GM19023 (cell line): ENCODE measurements at regions not wholly inside any gene's neighbourhood (a gene's known extent, or its start where the extent isn't known, plus 50 kb on each side); places are given as distances from the start of the nearest gene placed in this dataset.
"Not testable (repeated sequence)": the region's sequence is repeated elsewhere in the genome, so short reads cannot be mapped to it uniquely, and the experiment has no call there.

Experiments
- ATAC-seq: cut with Tn5 transposase; IDR thresholded peaks from one replicate; pipeline ENCODE4 v1.9.1; 2021; ENCODE audit warnings: mild to moderate bottlenecking, moderate library complexity; ENCODE audit not compliant: unreplicated experiment

GRCh38 chr2:101645886-101646285 is 51.6 kb upstream of the MAP4K4 start:
- not testable (repeated sequence) for ATAC-seq

- ATAC-seq, result no peak
Measured at GRCh38 chr2:101644842-101645383, 52.6 kb upstream of the MAP4K4 start.

DNA sequence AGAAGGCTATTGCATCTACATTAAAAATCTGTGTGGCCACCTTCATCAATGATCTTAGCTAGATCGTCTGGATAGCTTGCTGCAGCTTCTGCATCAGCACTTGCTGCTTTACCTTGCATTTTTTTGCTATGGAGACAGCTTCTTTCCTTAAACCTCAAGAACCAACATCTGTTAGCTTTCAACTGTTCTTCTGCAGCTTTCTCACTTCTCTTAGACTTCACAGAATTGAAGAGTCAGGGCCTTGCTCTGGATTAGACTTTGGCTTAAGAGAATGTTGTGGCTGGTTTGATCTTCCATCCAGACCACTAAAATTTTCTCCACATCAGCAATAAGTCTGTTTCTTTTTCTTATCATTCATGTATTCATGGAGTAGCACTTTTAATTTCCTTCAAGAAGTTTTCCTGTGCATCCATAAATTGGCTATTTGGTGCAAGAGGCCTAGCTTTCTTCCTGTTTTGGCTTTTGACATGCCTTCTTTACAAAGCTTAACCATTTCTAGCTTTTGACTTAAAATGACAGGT is 54.4 kb upstream of the MAP4K4 start:
- no peak for ATAC-seq

DNA sequence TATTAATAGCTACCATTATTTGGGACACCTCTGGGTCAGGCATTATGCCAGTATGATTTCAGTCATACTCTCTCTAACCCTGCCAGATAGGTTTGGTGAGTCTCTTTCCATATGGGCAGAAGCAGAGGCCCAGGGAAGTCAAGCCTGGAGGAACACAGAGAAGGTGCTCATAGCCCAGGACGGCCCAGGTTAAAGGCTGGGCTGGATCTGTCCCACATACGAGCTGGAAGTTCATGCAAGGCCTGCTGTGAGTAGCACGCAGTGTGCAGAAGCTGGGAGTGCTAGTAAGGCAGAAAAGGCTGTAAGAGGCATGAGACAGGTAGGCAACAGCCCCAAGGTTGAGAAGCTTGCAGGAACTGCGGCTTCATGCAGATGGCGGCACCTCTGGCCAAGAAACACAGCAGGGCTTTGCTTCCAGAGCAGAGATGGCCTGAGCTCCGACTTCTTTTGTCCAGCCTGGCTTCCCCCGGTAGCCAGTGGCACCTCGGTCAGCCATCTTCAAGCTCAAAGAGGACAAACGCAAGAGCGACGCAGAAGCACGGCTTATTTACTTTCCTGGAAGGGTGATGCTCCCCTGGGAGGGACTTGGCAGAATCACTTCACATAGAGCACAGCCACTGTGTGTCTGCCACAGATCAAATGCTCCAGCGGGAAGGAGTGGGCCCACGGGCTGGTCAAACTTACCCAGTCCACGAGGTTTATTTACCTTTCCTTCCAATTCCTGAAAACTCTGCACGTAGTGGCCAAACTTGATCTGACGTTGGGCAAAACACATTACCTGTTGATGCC is 58.5 kb upstream of the MAP4K4 start:
- no peak for ATAC-seq

DNA sequence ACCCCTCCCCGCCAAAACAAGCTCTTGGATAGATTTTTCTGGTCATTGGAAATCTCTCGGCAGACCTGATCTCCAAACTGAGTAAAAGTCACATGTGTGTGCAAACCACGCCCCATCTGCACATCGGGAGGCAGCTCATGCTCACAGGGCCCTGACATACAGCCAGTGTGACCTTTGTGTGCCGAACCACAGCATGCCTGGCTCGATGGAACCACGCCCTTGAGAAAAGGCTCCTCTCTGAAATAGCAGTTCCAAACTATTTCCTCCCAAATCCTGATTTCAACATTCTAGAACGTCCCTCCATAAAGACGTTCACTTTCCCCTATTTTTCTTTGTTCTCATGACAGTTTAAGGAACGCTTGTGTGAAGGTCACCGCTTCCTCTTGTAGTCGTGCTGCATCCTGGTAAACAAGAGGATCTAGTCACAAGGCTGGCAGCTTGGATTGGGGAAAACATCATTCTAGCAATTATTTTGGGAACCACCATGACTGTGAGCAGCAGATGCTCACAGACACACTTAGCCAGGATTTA is 59.3 kb upstream of the MAP4K4 start:
- ATAC-seq, result no peak

GRCh38 chr2:101630224-101630949 is 67.1 kb upstream of the MAP4K4 start:
- no peak for ATAC-seq

DNA sequence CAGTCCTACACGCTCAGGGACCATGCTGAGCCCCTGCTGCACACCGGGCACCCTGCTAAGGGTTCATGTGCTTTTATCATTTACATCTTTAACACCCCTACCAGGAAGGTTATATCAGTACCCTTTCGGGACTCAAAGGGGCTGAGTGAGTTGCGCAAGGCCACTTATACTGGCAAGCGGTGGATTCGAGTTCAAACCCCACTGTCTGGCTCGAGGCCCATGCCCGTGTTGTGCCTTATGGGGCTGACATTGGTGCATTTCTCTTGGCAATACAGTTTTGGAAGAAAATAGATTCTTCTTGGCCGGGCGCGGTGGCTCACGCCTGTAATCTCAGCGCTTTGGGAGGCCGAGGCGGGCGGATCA is 69.5 kb upstream of the MAP4K4 start:
- ATAC-seq, result no peak

DNA sequence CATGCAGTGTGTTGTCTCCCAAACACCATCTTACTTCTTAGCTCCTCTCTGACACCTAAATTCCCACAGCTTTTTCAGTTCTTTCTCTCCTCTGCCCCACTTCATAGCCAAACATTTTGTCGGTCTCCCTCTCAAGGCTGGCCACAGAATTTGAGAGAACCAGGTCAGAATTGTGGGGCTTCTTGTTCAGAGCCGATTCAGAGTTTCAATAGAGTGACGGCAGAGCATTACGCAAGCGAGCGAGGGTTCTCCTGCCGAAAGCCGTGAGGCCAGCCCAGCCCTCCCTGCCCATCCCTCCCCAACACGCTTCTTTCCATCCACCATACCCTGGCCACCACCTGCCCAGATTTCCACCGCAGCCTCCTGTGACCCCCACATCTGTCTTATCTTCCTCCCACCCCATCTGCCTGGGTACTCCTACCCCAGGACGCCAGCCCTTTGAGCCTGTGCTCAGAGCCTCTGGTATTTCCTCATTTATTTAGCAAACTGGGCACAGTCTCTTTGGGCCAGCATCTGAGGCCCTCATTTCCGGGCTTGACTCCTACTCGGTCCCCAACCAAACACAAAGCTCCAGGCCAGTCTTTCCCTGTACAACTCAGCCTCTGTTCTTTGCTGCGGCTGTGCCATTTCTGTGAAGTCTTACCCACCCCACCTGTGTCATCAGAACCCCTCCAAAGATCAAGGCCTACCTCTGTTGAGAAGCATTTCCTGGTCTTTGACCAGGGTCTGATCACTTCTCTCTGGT is 70.0 kb upstream of the MAP4K4 start:
- no peak for ATAC-seq

DNA sequence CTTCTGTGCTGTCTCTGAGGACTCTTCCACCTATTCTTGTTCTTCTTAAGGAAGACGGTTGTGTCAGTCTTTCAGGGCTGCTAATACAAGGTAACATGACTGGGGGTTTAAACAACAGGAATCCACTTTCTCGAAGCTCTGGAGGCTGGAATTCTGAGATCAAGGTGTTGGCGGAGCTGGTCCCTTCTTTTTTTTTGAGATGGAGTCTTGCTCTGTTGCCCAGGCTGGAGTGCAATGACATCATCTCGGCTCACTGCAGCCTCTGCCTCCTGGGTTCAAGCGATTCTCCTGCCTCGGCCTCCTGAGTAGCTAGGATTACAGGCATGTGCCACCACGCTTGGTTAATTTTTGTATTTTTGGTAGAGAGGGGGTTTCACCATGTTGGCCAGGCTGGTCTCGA is 71.7 kb upstream of the MAP4K4 start:
- ATAC-seq, result not testable (repeated sequence)

GRCh38 chr2:101625387-101625786 is 72.1 kb upstream of the MAP4K4 start:
- ATAC-seq, result no peak

- no peak for ATAC-seq
Measured at GRCh38 chr2:101624706-101625332, 72.7 kb upstream of the MAP4K4 start.

DNA sequence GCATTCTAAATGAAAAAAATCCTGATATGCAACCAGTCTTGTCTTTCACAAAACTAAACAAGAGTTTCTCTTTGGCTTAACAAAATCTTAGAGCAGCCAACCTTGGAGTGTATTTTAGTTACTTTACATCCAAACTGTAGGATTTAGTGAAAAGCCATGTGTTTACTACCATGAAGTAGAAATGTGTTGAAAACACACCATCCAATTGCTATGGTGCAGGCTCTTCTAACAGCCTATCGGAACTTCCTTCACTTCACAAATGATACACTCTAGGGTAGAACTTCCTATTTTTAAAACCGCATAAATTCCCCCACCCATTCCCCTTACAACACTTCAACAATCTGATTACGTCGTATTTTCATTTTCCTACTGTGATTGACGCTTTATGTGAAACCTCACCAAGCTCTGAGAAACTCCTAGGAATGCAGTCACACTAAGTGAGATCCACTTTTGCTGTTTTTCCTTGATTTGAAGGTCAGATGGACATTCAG is 74.4 kb upstream of the MAP4K4 start:
- ATAC-seq, result peak; percentile 73

- ATAC-seq, result peak; percentile 90
Measured at GRCh38 chr2:101622210-101623030, 75.1 kb upstream of the MAP4K4 start.

DNA sequence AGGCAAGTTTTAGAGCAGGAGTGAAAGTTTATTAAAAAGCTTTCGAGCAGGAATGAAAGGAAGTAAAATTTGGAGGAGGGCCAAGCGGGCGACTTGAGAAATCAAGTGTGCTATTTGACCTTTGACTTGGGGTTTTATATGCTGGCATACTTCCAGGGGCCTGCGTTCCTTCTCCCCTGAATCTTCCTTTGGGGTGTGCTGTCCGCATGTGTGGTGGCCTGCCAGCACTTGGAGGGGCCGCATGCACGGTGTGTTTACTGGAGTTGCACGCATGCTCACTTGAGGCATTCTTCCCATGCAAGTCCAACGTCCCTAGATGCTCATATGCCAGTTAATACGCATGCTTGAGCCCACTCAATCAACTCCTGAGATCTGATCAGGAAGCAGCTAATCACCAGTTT is 78.3 kb upstream of the MAP4K4 start:
- no peak for ATAC-seq

GRCh38 chr2:101617796-101618195 is 79.7 kb upstream of the MAP4K4 start:
- no peak for ATAC-seq

DNA sequence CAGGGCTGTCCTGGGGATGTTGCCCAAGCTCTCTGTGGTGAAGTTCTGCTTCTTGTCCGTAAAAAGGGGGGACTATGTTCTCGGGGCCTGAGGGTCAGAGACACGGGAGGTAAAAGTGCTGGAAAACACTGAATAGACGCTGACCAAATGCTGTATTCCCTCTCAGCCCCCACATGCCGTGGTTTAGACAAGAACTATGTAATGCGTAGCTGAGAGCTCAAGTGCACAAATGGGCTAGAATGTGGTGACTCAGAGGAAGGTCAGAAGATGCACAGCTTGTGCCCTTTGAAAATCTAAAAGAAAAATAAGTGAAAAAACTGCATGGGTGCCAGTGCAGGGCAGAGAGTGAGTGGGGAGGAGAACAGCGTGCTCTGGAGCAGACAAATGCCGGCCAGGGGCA is 80.3 kb upstream of the MAP4K4 start:
- no peak for ATAC-seq

GRCh38 chr2:101614127-101614759 is 83.3 kb upstream of the MAP4K4 start:
- no peak for ATAC-seq

DNA sequence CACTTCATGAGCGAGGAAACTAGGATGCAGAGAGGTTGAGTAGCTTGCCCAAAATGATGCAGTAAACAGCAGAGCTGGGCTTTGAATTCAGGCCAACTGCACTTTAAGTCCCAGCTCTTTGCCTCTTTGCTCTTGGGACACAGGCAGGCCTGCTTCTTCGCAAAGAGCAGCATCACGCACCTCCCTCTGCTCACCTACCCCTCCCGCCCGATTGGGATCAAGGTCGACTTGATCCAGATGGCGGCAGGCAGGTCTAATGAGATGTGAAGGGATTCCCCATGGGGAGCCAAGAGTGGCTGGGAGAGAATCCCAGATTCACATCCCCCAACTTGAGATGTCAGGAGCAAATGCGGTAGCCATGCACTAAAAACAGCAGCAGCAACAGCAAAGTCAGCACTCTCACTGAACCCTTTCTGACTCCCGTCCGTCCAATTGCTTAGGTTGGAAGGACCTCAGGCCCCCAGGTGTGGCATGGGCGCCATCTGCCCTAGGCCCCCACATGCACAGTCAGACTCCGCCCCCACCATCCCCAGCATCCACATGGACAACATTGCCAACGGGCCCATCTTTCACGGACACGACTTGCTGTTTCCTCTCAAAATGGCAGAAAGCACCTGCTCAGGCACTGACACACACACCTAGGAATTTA is 84.3 kb upstream of the MAP4K4 start:
- no peak for ATAC-seq

DNA sequence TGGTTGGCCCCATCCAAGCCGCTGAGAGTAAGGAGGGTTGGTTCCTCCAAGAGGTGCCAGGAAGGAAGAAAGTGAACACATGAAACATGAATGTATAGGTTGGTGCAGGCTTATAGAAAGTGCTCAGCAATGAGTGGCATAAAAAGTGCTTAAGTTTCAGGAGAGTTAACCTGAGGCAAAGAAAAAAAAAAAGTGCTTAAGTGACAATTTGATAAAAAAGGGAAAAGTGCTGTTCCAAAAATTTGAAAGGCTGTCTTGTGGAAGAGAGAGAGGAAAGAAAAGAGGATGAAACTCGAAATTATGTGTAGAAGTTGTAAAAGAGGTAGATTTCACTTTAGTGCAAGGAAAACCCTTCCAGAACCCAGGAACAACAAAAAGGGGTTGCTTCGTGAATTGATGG is 85.5 kb upstream of the MAP4K4 start:
- ATAC-seq, result no peak
